ENCODE measurements at regions not wholly inside any gene's neighbourhood (a gene's known extent, or its start where the extent isn't known, plus 50 kb on each side); places are given as distances from the start of the nearest gene placed in this dataset.

DNA sequence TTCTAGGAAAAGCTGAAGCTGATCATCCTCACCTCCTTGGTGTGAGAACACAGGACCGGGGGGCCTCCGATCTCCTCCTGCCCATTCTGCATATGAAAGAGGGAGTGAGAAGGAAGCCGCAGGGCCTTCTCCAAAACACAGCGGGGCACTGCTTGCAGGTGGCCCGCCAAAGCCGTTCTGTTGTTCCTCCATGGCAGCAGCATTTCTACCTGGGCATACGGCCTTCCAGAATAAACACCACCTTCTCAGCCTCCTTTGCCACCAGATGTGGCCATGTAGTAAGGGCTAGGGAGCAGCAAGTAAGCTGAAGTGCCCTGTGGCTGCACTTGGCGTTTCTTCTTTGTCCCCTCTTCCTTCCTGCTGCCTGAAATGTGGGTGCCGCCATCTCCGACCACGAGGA is 214.9 kb downstream of the TOMM20 start:
- TF ChIP-seq, protein P1, sequence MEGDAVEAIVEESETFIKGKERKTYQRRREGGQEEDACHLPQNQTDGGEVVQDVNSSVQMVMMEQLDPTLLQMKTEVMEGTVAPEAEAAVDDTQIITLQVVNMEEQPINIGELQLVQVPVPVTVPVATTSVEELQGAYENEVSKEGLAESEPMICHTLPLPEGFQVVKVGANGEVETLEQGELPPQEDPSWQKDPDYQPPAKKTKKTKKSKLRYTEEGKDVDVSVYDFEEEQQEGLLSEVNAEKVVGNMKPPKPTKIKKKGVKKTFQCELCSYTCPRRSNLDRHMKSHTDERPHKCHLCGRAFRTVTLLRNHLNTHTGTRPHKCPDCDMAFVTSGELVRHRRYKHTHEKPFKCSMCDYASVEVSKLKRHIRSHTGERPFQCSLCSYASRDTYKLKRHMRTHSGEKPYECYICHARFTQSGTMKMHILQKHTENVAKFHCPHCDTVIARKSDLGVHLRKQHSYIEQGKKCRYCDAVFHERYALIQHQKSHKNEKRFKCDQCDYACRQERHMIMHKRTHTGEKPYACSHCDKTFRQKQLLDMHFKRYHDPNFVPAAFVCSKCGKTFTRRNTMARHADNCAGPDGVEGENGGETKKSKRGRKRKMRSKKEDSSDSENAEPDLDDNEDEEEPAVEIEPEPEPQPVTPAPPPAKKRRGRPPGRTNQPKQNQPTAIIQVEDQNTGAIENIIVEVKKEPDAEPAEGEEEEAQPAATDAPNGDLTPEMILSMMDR (IDR thresholded peaks at IDR 0.05; ENCODE audit: insufficient read depth, low read depth, low read length): no peak
- TF ChIP-seq EZH2 (IDR thresholded peaks at IDR 0.05; ENCODE audit: insufficient read depth, low read length): no peak

All from astrocyte (in vitro differentiated cells and primary cell).